ENCODE measurements at regions not wholly inside any gene's neighbourhood (a gene's known extent, or its start where the extent isn't known, plus 50 kb on each side); places are given as distances from the start of the nearest gene placed in this dataset.

- TF ChIP-seq CTCF (IDR thresholded peaks at IDR 0.05; ENCODE audit: insufficient read depth, low read length, poor library complexity, severe bottlenecking) (no peak), EZH2phosphoT487 (conservative IDR thresholded peaks at IDR 0.05; ENCODE audit: low read length) (no peak)
These were observed 112.0 kb downstream of the HFE start for GRCh38 chr6:26199057-26199772.

All from SU-DHL-6 (cell line).